ENCODE measurements at regions not wholly inside any gene's neighbourhood (a gene's known extent, or its start where the extent isn't known, plus 50 kb on each side); places are given as distances from the start of the nearest gene placed in this dataset.

DNA sequence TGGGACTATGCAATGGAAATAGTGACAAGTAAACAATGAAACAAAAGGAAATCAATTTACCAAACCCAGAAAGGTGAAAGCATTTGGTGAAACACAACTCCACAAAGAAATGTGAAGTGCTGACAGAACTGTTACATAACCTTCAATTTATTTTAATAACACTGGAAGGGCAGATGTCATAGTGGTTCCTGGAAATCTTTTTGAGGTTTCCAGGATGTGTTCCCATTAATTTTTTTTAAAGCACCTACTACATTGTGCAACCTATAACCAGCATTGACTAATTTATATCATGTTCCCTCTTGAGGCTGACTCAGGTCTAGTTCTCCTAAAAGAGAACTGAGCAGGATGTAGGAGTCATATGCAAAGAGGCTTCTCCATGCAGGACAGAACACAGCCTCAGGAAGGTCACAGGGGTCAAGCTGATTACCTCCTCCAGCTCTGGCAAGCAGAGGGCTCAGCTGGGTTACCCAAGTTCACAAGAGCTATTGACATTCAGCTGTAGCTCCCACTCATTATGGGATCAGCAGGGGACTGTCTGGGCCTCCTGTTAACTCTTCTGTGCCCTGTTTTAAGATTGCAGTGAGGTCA, 157.1 kb upstream of the NRIP1 start:
- TF ChIP-seq CTCF (conservative IDR thresholded peaks at IDR 0.05; ENCODE audit: low read length): no peak
- TF ChIP-seq EZH2phosphoT487 (IDR thresholded peaks at IDR 0.05; ENCODE audit: borderline replicate concordance, low read depth, low read length): no peak

All from OCI-LY7 (cell line).